Prostate gland (tissue), 2 donors: ENCODE measurements at regions not wholly inside any gene's neighbourhood (a gene's known extent, or its start where the extent isn't known, plus 50 kb on each side); places are given as distances from the start of the nearest gene placed in this dataset.

Source experiments
- DNase-seq: peaks from one replicate; pipeline ENCODE4 v3.0.0-alpha.2; 2019; ENCODE audit warnings: low spot score
- H3K27ac ChIP-seq, 2 donors: fragments of 200-600 bp; sonication (generic); 2 replicates each; pipeline ENCODE4 v1.5.1; 2017 to 2019
- H3K27me3 ChIP-seq: fragments of 200-600 bp; sonication (generic); replicated peaks from 2 replicates; pipeline ENCODE4 v1.5.1; 2019; ENCODE audit not compliant: insufficient read depth
- H3K36me3 ChIP-seq, 2 donors: fragments of 200-600 bp; sonication (generic); 1 replicate in 1 of 2; 2 replicates in 1 of 2; pipeline versions ENCODE4 v1.5.1 to v1.8.1; 2017 to 2019
- H3K4me1 ChIP-seq: fragments of 200-600 bp; sonication (generic); replicated peaks from 2 replicates; pipeline ENCODE4 v1.5.1; 2019
- H3K4me3 ChIP-seq, 2 donors: fragments of 200-600 bp; sonication (generic); 2 replicates each; pipeline ENCODE4 v1.5.1; 2017 to 2019
- H3K9me3 ChIP-seq: fragments of 200-600 bp; sonication (generic); 2 replicates; pipeline ENCODE4 v1.5.1; 2017
- POLR2A ChIP-seq: fragments of 450-650 bp; IDR thresholded peaks from one replicate; pipeline ENCODE4 v1.6.1; 2016; ENCODE audit warnings: antibody characterized with exemption, mild to moderate bottlenecking
- POLR2AphosphoS5 ChIP-seq: sonication (generic); formaldehyde crosslinking; IDR thresholded peaks from one replicate; pipeline ENCODE4 v1.6.1; 2017; ENCODE audit warnings: antibody characterized with exemption
- WGBS: methylation state at CpG from one replicate; pipeline ENCODE4 v1.1.5; 2018; 5-methylcytosine and 5-hydroxymethylcytosine counted together
- intact Hi-C: fragments of 100-400 bp; cut with DNase I; formaldehyde crosslinking; loops from one replicate; pipeline ENCODE4 v1.14.2; 2022
- TF ChIP-seq, protein P1 (sequence below), 4 experiments: fragments of 200-600 bp in 2 of 4; fragments of 450-650 bp in 2 of 4; sonication (generic) in 2 of 4; IDR thresholded peaks; 1 replicate in 3 of 4; 2 replicates in 1 of 4; pipeline ENCODE4 v1.5.1; 2016 to 2019; ENCODE audit warnings: antibody characterized with exemption in 4 of 4, mild to moderate bottlenecking in 2 of 4, moderate library complexity in 2 of 4

DNA sequence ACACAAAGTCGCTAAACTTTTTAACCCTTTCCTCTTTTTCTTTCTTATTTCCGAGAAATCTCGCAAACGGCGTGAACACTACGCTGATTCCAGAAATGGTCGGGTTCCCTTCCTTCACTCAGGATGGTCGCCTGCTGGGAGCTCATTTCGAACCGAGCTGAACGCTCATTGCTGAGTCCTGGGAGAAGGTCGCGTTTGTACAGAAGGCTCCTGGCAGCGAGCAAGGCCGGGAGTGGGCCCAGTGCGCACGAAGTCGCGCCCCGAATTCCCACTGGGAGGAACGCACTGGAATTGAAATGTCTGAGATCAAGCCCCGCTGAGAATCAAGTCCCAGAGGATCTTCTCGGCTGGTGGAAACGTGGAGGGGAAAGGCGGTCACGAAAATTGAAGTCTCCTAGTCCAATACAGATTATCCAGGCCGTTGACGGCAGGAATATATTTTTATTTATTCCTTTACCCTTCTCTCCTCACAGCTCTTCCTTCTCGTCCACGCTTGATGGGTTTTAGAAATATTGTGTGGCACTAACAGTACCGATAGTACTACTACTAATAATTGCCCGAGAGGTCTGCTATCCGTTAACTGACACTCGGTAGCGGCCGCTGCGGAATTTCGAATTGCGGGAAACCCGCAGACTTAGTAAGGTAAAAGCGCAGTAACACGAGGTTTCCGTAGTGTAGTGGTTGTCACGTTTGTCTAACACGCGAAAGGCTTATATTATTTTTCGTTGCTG lies 207.2 kb upstream of the ZNF184 start:
- no peaks in the 10 kb centered on the region for H3K36me3 ChIP-seq
- H3K4me1 ChIP-seq, result no peaks in the 10 kb centered on the region
- H3K4me3 ChIP-seq, result no peak overlapping the region
- H3K9me3 ChIP-seq, result no peaks in the 10 kb centered on the region
- TF ChIP-seq, protein P1, sequence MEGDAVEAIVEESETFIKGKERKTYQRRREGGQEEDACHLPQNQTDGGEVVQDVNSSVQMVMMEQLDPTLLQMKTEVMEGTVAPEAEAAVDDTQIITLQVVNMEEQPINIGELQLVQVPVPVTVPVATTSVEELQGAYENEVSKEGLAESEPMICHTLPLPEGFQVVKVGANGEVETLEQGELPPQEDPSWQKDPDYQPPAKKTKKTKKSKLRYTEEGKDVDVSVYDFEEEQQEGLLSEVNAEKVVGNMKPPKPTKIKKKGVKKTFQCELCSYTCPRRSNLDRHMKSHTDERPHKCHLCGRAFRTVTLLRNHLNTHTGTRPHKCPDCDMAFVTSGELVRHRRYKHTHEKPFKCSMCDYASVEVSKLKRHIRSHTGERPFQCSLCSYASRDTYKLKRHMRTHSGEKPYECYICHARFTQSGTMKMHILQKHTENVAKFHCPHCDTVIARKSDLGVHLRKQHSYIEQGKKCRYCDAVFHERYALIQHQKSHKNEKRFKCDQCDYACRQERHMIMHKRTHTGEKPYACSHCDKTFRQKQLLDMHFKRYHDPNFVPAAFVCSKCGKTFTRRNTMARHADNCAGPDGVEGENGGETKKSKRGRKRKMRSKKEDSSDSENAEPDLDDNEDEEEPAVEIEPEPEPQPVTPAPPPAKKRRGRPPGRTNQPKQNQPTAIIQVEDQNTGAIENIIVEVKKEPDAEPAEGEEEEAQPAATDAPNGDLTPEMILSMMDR (IDR thresholded peaks at IDR 0.05), result no peak
- TF ChIP-seq POLR2A (no peak), POLR2AphosphoS5 (no peak)
- intact Hi-C loops, result no loop called here
- DNase-seq, result no peak
- WGBS, result 6% methylated on average over 47 of the region's 47 CpGs
- no peak overlapping the region for H3K27ac ChIP-seq
- H3K27me3 ChIP-seq, result peaks cover 39% of the 10 kb centered on the region

DNA sequence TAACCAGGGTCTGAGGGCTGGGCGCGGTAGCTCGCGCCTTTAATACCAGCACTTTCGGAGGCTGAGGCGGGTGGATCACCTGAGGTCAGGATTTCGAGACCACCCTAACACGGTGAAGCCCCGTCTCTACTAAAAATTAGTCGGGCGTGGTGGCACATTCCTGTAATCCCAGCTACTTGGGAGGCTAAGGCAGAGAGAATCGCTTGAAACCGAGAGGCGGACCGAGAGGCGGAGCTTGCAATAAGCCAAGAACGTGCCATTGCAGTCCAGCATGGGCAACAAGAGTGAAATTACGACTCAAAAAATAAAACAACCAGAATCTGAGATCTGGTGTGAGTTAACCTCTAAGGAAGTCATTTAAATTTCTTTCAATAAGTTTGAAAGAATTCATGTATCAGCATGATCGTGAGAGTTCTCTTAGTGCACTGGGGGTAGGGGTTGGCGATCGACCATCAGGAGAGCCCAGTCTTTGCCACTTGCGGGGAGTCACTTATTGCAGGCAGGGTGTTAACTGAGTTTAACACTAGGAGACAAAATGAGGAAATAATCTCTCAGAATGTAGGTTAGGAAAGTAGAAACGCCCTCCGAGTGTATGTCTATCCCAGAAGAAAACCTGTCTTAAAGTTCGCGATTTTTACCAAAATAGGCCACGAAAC lies 206.5 kb upstream of the ZNF184 start:
- WGBS, result 8% methylated on average over 27 of the region's 27 CpGs

DNA sequence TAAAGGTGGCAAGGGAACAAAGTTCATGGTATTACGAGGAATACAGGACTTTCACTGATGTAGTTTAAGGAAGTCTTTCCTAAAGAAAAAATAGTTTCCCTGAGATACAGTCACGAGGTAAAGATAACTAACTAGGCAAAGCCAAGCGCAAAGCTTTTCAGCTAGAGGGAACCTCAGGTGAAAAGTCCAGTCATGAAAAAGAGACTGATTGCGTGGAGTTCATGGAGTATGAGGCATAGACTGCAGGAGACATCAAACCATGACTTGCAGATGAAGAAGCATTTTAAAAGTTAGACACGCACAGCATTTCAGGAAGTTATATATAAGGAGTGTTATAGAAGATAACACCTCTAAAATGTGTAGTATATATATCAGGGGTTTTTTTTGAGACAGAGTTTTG lies 205.6 kb upstream of the ZNF184 start:
- Histone ChIP-seq H3K4me3 (no peak overlapping the region), H3K9me3 (no peaks in the 10 kb centered on the region), H3K36me3 (no peaks in the 10 kb centered on the region), H3K27ac (no peak overlapping the region), H3K27me3 (peaks cover 43% of the 10 kb centered on the region), H3K4me1 (no peaks in the 10 kb centered on the region)
- DNase-seq, result no peak
- TF ChIP-seq, protein P1 (IDR thresholded peaks at IDR 0.05), result no peak
- TF ChIP-seq POLR2AphosphoS5 (no peak), POLR2A (no peak)
- intact Hi-C loops, result no loop called here
- 52% methylated on average over 5 of the region's 5 CpGs for WGBS

More for the DNA sequence above, 206.5 kb upstream of the ZNF184 start:
- TF ChIP-seq POLR2AphosphoS5 (no peak), POLR2A (no peak)
- TF ChIP-seq, protein P1 (IDR thresholded peaks at IDR 0.05), result no peak
- Histone ChIP-seq H3K4me1 (no peaks in the 10 kb centered on the region), H3K27me3 (peaks cover 39% of the 10 kb centered on the region), H3K36me3 (no peaks in the 10 kb centered on the region), H3K27ac (no peak overlapping the region), H3K9me3 (no peaks in the 10 kb centered on the region), H3K4me3 (no peak overlapping the region)
- no peak for DNase-seq
- intact Hi-C loops, result no loop called here

DNA sequence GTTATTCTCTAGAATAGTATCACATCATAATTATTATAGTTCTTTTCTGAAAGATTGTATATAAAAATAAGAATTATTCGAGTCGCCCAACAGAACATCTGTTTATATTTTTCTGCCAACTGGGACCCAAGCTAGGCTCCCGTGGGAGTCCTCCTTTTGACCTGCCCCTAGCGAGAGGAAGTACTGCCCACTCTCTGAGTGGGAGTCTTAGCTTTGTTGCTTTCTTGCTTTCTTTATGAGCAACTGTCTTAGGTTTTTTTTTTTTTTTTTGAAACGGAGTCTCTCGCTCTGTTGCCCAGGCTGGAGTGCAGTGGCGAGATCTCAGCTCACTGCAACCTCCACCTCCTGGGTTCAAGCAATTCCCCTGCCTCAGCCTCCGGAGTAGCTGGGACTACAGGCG lies 202.0 kb upstream of the ZNF184 start:
- intact Hi-C loops, result no loop called here
- no peak overlapping the region for H3K4me3 ChIP-seq
- H3K4me1 ChIP-seq, result no peaks in the 10 kb centered on the region
- H3K36me3 ChIP-seq, result no peaks in the 10 kb centered on the region
- WGBS, result 73% methylated on average over 9 of the region's 9 CpGs
- TF ChIP-seq POLR2AphosphoS5, result no peak
- no peak for TF ChIP-seq POLR2A
- TF ChIP-seq, protein P1 (IDR thresholded peaks at IDR 0.05), result no peak
- H3K9me3 ChIP-seq, result no peaks in the 10 kb centered on the region
- no peak overlapping the region for H3K27ac ChIP-seq
- no peak for DNase-seq
- peaks cover 33% of the 10 kb centered on the region for H3K27me3 ChIP-seq
